GM23248 (cell line): ENCODE measurements at regions not wholly inside any gene's neighbourhood (a gene's known extent, or its start where the extent isn't known, plus 50 kb on each side); places are given as distances from the start of the nearest gene placed in this dataset.

Source experiments
- DNase-seq: peaks from one replicate; pipeline ENCODE4 v3.0.0-alpha.2; 2015
- H2AFZ ChIP-seq: fragments of 200-600 bp; sonication (generic); 2 replicates; pipeline ENCODE4 v1.6.1; 2016; ENCODE audit warnings: antibody characterized with exemption
- H3F3A ChIP-seq: fragments of 200-600 bp; sonication (generic); 2 replicates; pipeline ENCODE4 v1.6.1; 2016; ENCODE audit warnings: mild to moderate bottlenecking, antibody characterized with exemption, mixed run types; ENCODE audit not compliant: insufficient read depth
- H3K27ac ChIP-seq: fragments of 200-600 bp; sonication (generic); 2 replicates; pipeline ENCODE4 v1.5.1; 2016; ENCODE audit warnings: mild to moderate bottlenecking
- H3K27me3 ChIP-seq: fragments of 200-600 bp; sonication (generic); replicated peaks from 2 replicates; pipeline ENCODE4 v1.6.1; 2016; ENCODE audit warnings: mild to moderate bottlenecking; ENCODE audit not compliant: insufficient read depth
- H3K36me3 ChIP-seq: fragments of 200-600 bp; sonication (generic); 2 replicates; pipeline ENCODE4 v1.6.1; 2016; ENCODE audit warnings: low read depth, mild to moderate bottlenecking
- H3K4me1 ChIP-seq: fragments of 200-600 bp; sonication (generic); 2 replicates; pipeline ENCODE4 v1.6.1; 2016; ENCODE audit warnings: mild to moderate bottlenecking; ENCODE audit not compliant: insufficient read depth
- H3K4me2 ChIP-seq: fragments of 200-600 bp; sonication (generic); one replicate; pipeline ENCODE4 v1.6.1; 2016; ENCODE audit warnings: mild to moderate bottlenecking; ENCODE audit not compliant: unreplicated experiment
- H3K4me3 ChIP-seq: fragments of 200-600 bp; sonication (generic); 2 replicates; pipeline ENCODE4 v1.5.1; 2016; ENCODE audit warnings: mild to moderate bottlenecking
- H3K79me2 ChIP-seq: fragments of 200-600 bp; sonication (generic); 2 replicates; pipeline ENCODE4 v1.6.1; 2016; ENCODE audit warnings: mild to moderate bottlenecking; ENCODE audit not compliant: insufficient read depth
- H3K9ac ChIP-seq: fragments of 200-600 bp; sonication (generic); 2 replicates; pipeline ENCODE4 v1.6.1; 2016; ENCODE audit warnings: mild to moderate bottlenecking
- H3K9me2 ChIP-seq: fragments of 200-600 bp; sonication (generic); 2 replicates; pipeline ENCODE4 v1.6.1; 2016; ENCODE audit warnings: mixed run types, mild to moderate bottlenecking, moderate library complexity; ENCODE audit not compliant: insufficient read depth
- H3K9me3 ChIP-seq: fragments of 200-600 bp; sonication (generic); one replicate; pipeline ENCODE4 v1.6.1; 2017; ENCODE audit warnings: low read depth
- H4K20me1 ChIP-seq: fragments of 200-600 bp; sonication (generic); 2 replicates; pipeline ENCODE4 v1.6.0; 2016; ENCODE audit not compliant: insufficient read depth
- EZH2 ChIP-seq: fragments of 200-600 bp; sonication (generic); IDR thresholded peaks from 2 replicates; pipeline ENCODE4 v1.6.1; 2018; ENCODE audit warnings: antibody characterized with exemption, mild to moderate bottlenecking; ENCODE audit not compliant: insufficient read depth, poor library complexity, severe bottlenecking
- EZH2phosphoT487 ChIP-seq: fragments of 200-600 bp; sonication (generic); IDR thresholded peaks from 2 replicates; pipeline ENCODE4 v1.6.1; 2018; ENCODE audit warnings: antibody characterized with exemption, moderate library complexity, mild to moderate bottlenecking, low read depth; ENCODE audit not compliant: insufficient read depth
- WGBS, 2 experiments: methylation state at CpG; one replicate each; pipeline ENCODE4 v1.1.6; 2015 to 2017; ENCODE audit warnings: low lambda C conversion rate in 2 of 2, low coverage in 1 of 2; ENCODE audit errors: missing lambda C conversion rate in 2 of 2; 5-methylcytosine and 5-hydroxymethylcytosine counted together
- in situ Hi-C: fragments of 300-500 bp; cut with MboI; formaldehyde crosslinking; loops from 2 replicates; pipeline ENCODE4 v1.15.0; 2020

DNA sequence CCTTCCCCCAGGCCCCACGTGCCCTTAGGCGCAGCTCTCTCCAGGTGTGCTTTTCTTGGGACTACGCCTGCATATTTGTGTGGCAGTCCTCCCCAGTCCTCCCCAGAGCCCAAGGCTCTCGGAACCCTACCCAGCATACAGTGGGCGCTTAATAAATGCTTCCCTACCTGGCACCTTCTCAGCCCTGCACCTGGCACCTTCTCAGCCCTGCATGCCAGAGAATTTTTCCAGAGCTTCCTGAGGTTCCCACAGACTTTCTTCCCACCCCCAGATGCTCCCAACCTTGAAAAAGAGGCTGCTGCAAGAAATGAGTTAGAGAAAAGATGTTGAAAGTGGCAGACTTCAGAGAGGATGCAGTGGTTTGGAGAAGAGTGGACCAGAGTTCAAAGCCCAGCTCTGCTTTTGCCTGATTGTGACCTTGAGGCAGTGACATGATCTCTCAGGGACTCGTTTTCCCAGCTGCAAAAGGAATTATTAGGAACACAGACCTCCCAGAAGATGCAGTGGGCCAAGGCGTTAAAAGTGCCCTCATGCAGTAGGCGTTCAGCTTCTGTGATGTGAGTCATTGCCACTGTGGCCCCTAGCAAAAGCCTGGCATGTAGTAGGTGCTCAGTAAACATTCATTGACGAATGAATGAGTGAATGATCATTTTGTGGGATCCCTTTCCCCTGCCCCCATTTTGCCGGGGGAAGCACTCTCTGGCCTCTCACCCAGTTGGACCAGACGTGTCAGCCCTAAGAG, 167.2 kb downstream of the PHETA1 start:
- Histone ChIP-seq H3K9me2 (no peaks in the 10 kb centered on the region), H3K4me1 (no peaks in the 10 kb centered on the region), H3K4me3 (no peak overlapping the region), H3K79me2 (no peaks in the 10 kb centered on the region), H2AFZ (no peak overlapping the region), H3F3A (no peaks in the 10 kb centered on the region), H3K9me3 (no peaks in the 10 kb centered on the region), H3K4me2 (no peak overlapping the region), H3K9ac (no peak overlapping the region), H3K36me3 (no peaks in the 10 kb centered on the region), H4K20me1 (no peaks in the 10 kb centered on the region), H3K27me3 (peaks cover 8% of the 10 kb centered on the region), H3K27ac (no peak overlapping the region)
- no peak for DNase-seq
- no peak for TF ChIP-seq EZH2
- TF ChIP-seq EZH2phosphoT487 = no peak
- in situ Hi-C loops = no loop called here
- WGBS, 2 experiments = 42 to 47% methylated on average over 11 of the region's 11 CpGs

- Histone ChIP-seq H3K4me2 (no peak overlapping the region), H3K9ac (no peak overlapping the region), H3K79me2 (no peaks in the 10 kb centered on the region), H3K9me2 (no peaks in the 10 kb centered on the region), H3K4me3 (no peak overlapping the region), H3F3A (no peaks in the 10 kb centered on the region), H2AFZ (no peak overlapping the region), H3K36me3 (no peaks in the 10 kb centered on the region), H3K27ac (no peak overlapping the region), H4K20me1 (no peaks in the 10 kb centered on the region), H3K9me3 (no peaks in the 10 kb centered on the region), H3K4me1 (no peaks in the 10 kb centered on the region), H3K27me3 (peaks cover 8% of the 10 kb centered on the region)
- no peak for TF ChIP-seq EZH2
- no peak for TF ChIP-seq EZH2phosphoT487
- 11 to 18% methylated on average over 9 of the region's 9 CpGs for WGBS, 2 experiments
- DNase-seq = no peak
- in situ Hi-C loops = no loop called here
These were observed 167.9 kb downstream of the PHETA1 start for GRCh38 chr12:111201036-111201435.

DNA sequence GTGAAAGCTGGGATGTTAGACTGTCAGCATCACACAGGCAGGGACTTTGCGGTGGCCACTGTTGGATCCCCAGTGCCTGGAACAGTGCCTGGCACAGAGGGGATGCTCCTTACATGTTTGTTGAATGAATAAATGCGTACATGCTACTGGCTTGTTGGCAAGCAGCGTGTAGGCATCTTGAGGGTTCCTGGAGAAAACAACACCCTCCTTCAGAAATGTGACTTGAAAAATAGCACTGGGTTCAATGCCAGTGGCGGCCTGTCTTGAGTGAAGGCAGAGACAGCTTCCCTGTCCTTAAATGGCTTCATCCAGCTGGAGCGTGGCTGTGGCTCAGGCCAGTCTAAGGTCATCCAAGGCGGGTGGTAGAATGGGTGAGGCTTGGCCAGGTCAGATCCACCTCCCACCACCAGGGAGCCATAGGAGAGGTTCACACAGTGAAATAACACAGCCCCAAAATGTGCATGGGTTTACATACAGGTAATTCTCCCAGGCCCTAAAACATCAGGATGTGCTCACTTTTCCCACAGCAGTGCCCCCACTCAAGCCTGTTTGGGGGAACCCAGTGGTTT, 171.4 kb downstream of the PHETA1 start:
- DNase-seq = no peak
- Histone ChIP-seq H3K9me3 (no peaks in the 10 kb centered on the region), H3K9ac (no peak overlapping the region), H4K20me1 (no peaks in the 10 kb centered on the region), H3K9me2 (no peaks in the 10 kb centered on the region), H3K79me2 (no peaks in the 10 kb centered on the region), H2AFZ (no peak overlapping the region), H3K27me3 (peaks cover 8% of the 10 kb centered on the region), H3K4me3 (no peak overlapping the region), H3K27ac (no peak overlapping the region), H3K4me2 (no peak overlapping the region), H3K36me3 (no peaks in the 10 kb centered on the region), H3K4me1 (no peaks in the 10 kb centered on the region), H3F3A (no peaks in the 10 kb centered on the region)
- in situ Hi-C loops = no loop called here
- no peak for TF ChIP-seq EZH2phosphoT487
- TF ChIP-seq EZH2 = no peak
- 37 to 38% methylated on average over 6 of the region's 6 CpGs for WGBS, 2 experiments

DNA sequence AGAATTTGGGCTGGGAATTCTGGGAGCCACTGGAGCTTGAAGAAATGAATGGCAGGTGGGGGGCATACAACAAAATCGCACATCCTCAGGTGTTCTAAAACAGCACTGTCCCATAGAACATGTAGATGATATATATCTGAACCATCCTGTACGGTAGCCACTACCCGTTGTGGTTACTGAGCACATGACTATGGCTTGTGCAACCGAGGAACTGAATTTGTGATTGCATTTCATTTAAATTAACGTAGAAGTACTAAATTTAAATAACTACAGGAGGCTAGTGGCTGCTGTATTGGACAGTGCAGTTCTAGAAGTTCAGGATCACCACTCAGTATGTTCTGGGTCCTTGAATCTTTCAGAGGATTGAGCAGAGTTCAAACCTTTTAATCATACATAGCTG, 172.4 kb downstream of the PHETA1 start:
- Histone ChIP-seq H3K9me3 (no peaks in the 10 kb centered on the region), H3K36me3 (no peaks in the 10 kb centered on the region), H3K27ac (no peak overlapping the region), H3F3A (no peaks in the 10 kb centered on the region), H3K4me3 (no peak overlapping the region), H3K9me2 (no peaks in the 10 kb centered on the region), H2AFZ (no peak overlapping the region), H4K20me1 (no peaks in the 10 kb centered on the region), H3K79me2 (no peaks in the 10 kb centered on the region), H3K27me3 (peaks cover 8% of the 10 kb centered on the region), H3K4me1 (no peaks in the 10 kb centered on the region), H3K9ac (no peak overlapping the region), H3K4me2 (no peak overlapping the region)
- no peak for TF ChIP-seq EZH2
- no peak for TF ChIP-seq EZH2phosphoT487
- no peak for DNase-seq
- in situ Hi-C loops = no loop called here
- 25 to 31% methylated on average over 5 of the region's 5 CpGs for WGBS, 2 experiments
